ENCODE measurements at regions not wholly inside any gene's neighbourhood (a gene's known extent, or its start where the extent isn't known, plus 50 kb on each side); places are given as distances from the start of the nearest gene placed in this dataset.

GRCh38 chr3:11919390-11919789 is 72.7 kb upstream of the TAMM41 start:
- no peak for DNase-seq

- DNase-seq, result no peak
Measured at GRCh38 chr3:11924518-11924917, 77.8 kb upstream of the TAMM41 start.

GRCh38 chr3:11928381-11928780 is 75.8 kb upstream of the SYN2 start:
- DNase-seq, result no peak

GRCh38 chr3:11929531-11929930 is 74.7 kb upstream of the SYN2 start:
- DNase-seq, result no peak

GRCh38 chr3:11930084-11930483 is 74.1 kb upstream of the SYN2 start:
- DNase-seq, result no peak

GRCh38 chr3:11932636-11933035 is 71.6 kb upstream of the SYN2 start:
- DNase-seq, result no peak

- no peak for DNase-seq
Measured at GRCh38 chr3:11933529-11933928, 70.7 kb upstream of the SYN2 start.

- DNase-seq, result peak; percentile 46
Measured at GRCh38 chr3:11944052-11944673, 60.0 kb upstream of the SYN2 start.

GRCh38 chr3:11948331-11948730 is 55.9 kb upstream of the SYN2 start:
- no peak for DNase-seq

- no peak for DNase-seq
Measured at GRCh38 chr3:11948866-11949265, 55.3 kb upstream of the SYN2 start.

- no peak for DNase-seq
Measured at GRCh38 chr3:11949351-11949750, 54.8 kb upstream of the SYN2 start.

GRCh38 chr3:11950576-11950975 is 53.6 kb upstream of the SYN2 start:
- no peak for DNase-seq

- no peak for DNase-seq
Measured at GRCh38 chr3:11953350-11953749, 50.8 kb upstream of the SYN2 start.

GRCh38 chr3:11953778-11954177 is 50.4 kb upstream of the SYN2 start:
- no peak for DNase-seq

- peak; percentile 49 for DNase-seq
Measured at GRCh38 chr3:11954312-11954934, 49.8 kb upstream of the SYN2 start.
